GM12878 (cell line): ENCODE measurements at regions not wholly inside any gene's neighbourhood (a gene's known extent, or its start where the extent isn't known, plus 50 kb on each side); places are given as distances from the start of the nearest gene placed in this dataset.
"Not testable (repeated sequence)": the region's sequence is repeated elsewhere in the genome, so short reads cannot be mapped to it uniquely, and the experiment has no call there.

Source experiments
- EZH2 ChIP-seq: IDR thresholded peaks from 2 replicates; pipeline ENCODE4 v1.6.1; 2012; ENCODE audit warnings: low read depth, mild to moderate bottlenecking, control low read depth, inconsistent platforms, low read length, borderline replicate concordance; ENCODE audit not compliant: control insufficient read depth
- POLR2AphosphoS5 ChIP-seq: IDR thresholded peaks from 2 replicates; pipeline ENCODE4 v1.6.1; 2011; ENCODE audit warnings: mild to moderate bottlenecking, low read length, inconsistent platforms
- TAF1 ChIP-seq: IDR thresholded peaks from 2 replicates; pipeline ENCODE4 v1.6.1; 2011; ENCODE audit warnings: mild to moderate bottlenecking, low read depth, low read length, borderline replicate concordance
- TF ChIP-seq, protein P1 (sequence below), 3 experiments: IDR thresholded peaks in 2 of 3; conservative IDR thresholded peaks in 1 of 3; 2 replicates each; pipeline ENCODE4 v1.5.1; 2011; ENCODE audit warnings: low read depth in 3 of 3, low read length in 3 of 3, mild to moderate bottlenecking in 3 of 3, control low read depth in 2 of 3, moderate library complexity in 2 of 3, inconsistent platforms in 1 of 3, mixed read lengths in 1 of 3; ENCODE audit not compliant: control insufficient read depth in 2 of 3, insufficient read depth in 1 of 3; ENCODE audit errors: extremely low read depth in 1 of 3

DNA sequence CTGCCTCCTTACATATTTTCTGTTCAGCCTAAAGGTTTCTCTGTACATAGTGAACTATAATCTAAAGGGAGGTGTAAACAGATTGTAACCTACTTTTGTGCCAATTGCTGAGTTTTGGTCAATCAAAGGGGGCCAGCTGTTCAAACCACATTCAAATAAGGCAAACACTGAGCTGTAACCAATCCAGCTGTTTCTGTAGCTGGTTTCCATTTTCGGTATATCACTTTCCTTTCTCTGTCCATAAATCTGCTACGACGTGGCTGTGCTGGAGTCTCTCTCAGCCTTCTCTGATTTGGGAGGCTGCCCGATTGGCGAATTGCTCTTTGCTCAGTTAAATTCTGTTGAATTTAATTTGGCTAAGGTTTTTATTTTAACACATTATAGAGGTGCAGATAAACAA, 790.1 kb upstream of the TPTE start:
- TF ChIP-seq, protein P1, sequence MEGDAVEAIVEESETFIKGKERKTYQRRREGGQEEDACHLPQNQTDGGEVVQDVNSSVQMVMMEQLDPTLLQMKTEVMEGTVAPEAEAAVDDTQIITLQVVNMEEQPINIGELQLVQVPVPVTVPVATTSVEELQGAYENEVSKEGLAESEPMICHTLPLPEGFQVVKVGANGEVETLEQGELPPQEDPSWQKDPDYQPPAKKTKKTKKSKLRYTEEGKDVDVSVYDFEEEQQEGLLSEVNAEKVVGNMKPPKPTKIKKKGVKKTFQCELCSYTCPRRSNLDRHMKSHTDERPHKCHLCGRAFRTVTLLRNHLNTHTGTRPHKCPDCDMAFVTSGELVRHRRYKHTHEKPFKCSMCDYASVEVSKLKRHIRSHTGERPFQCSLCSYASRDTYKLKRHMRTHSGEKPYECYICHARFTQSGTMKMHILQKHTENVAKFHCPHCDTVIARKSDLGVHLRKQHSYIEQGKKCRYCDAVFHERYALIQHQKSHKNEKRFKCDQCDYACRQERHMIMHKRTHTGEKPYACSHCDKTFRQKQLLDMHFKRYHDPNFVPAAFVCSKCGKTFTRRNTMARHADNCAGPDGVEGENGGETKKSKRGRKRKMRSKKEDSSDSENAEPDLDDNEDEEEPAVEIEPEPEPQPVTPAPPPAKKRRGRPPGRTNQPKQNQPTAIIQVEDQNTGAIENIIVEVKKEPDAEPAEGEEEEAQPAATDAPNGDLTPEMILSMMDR (IDR thresholded peaks at IDR 0.05 in 2 of 3, conservative IDR thresholded peaks at IDR 0.05 in 1 of 3; ENCODE audit: control insufficient read depth in 2 of 3, extremely low read depth in 1 of 3, insufficient read depth in 1 of 3, low read depth in 3 of 3, low read length in 3 of 3): not testable (repeated sequence)
- TF ChIP-seq POLR2AphosphoS5, EZH2, TAF1: not testable (repeated sequence)
